Esophagus (tissue), 2 donors: ENCODE measurements at regions not wholly inside any gene's neighbourhood (a gene's known extent, or its start where the extent isn't known, plus 50 kb on each side); places are given as distances from the start of the nearest gene placed in this dataset.

Experiments used
- H3K27ac ChIP-seq, 2 donors: one replicate each; pipeline ENCODE4 v1.5.1; 2013; ENCODE audit warnings: low read depth in 2 of 2, mild to moderate bottlenecking in 2 of 2, inconsistent platforms in 1 of 2, low read length in 1 of 2, moderate library complexity in 1 of 2
- H3K27me3 ChIP-seq, 2 donors: one replicate each; pipeline ENCODE4 v1.6.1; 2013; ENCODE audit warnings: low read length in 2 of 2, control low read depth in 1 of 2, mild to moderate bottlenecking in 1 of 2; ENCODE audit not compliant: insufficient read depth in 2 of 2, control insufficient read depth in 1 of 2
- H3K36me3 ChIP-seq, 2 donors: one replicate each; pipeline ENCODE4 v1.6.1; 2013; ENCODE audit warnings: low read length in 1 of 2; ENCODE audit not compliant: control insufficient read depth in 2 of 2, insufficient read depth in 2 of 2
- H3K4me1 ChIP-seq, 2 donors: one replicate each; pipeline ENCODE4 v1.6.1; 2013; ENCODE audit warnings: low read length in 1 of 2; ENCODE audit not compliant: control insufficient read depth in 2 of 2, insufficient read depth in 2 of 2
- H3K4me3 ChIP-seq, 2 donors: one replicate each; pipeline ENCODE4 v1.5.1; 2013; ENCODE audit warnings: low read length in 2 of 2, mild to moderate bottlenecking in 2 of 2, low read depth in 1 of 2, moderate library complexity in 1 of 2
- H3K9me3 ChIP-seq, 2 donors: one replicate each; pipeline ENCODE4 v1.6.1; 2013; ENCODE audit warnings: mild to moderate bottlenecking in 2 of 2, low read depth in 1 of 2, low read length in 1 of 2, moderate library complexity in 1 of 2; ENCODE audit not compliant: control insufficient read depth in 2 of 2, insufficient read depth in 1 of 2
- WGBS, 2 donors: extraction: QIAGEN DNeasy Blood & Tissue Kit; methylation state at CpG; one replicate each; pipeline ENCODE4 v1.1.7; 2013; 5-methylcytosine and 5-hydroxymethylcytosine counted together
- donor health status: healthy with polysubstance abuse.
- donor health status: Bipolar disorder and iron deficiency.

DNA sequence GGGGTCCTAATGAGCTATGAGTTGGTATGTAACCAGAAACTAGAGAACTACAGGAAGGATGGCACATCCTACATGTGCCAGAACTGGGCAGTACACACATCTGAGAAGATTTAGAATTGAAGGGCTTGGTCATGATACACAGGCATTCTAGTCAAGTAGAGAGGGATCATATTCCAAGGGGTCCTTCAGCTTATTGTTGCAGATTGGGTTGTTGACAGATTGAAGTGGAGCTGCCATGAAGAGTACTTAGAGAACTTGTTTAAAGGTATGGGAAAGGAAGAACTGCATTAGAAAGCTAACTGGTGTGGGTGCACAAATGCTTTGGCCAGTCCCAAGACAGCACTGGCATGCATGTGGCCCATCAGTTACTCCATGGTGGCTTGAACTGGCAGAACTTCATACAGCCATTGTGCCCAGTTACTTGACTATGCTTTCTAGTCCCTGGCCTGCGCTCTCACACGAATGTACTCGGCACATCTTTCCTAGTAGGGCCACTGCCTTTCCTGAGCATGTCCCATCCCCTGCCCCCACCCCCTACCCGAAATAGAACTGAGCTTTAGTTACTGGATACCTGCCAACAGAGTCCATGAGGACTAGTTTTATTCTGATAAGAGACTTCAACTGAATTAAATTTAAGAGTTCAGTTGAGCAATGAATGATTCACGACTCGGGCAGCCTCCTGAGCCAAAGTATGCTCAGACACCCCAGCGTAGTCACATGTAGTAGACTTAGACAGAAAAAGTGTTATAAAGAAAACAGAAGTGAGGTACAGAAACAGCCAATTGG, 64.0 kb downstream of the CCNG2 start:
- H3K27me3 ChIP-seq: no peaks in the 10 kb centered on the region
- no peak overlapping the region for H3K4me3 ChIP-seq
- H3K4me1 ChIP-seq: no peaks in the 10 kb centered on the region
- no peaks in the 10 kb centered on the region for H3K36me3 ChIP-seq
- H3K27ac ChIP-seq: no peak overlapping the region
- H3K9me3 ChIP-seq: no peaks in the 10 kb centered on the region
- WGBS, 2 donors: 79% methylated on average over 7 of the region's 7 CpGs

DNA sequence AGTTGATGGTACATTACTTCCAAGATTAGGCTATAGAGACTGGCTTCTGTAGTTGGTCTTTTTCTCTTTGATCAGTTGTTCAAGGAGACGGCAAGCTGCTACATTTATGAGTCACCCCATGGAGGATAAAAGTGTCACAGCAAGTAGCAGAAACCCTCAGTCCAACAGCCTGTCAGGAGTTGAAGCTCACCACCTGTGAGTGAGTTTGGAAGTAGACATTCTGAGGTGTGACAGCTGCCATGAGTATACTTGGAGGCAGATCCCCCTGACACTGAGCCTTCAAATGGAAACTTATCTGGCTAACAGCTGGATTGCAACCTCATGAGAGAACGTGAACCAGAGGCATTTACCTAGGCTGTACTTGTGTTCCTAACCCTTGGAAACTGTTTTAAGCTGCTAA, 68.0 kb downstream of the CCNG2 start:
- H3K36me3 ChIP-seq: no peaks in the 10 kb centered on the region
- 46 to 49% methylated on average over 2 of the region's 2 CpGs for WGBS, 2 donors
- peaks cover 0 to 10% of the 10 kb centered on the region in 2 donors for H3K9me3 ChIP-seq

DNA sequence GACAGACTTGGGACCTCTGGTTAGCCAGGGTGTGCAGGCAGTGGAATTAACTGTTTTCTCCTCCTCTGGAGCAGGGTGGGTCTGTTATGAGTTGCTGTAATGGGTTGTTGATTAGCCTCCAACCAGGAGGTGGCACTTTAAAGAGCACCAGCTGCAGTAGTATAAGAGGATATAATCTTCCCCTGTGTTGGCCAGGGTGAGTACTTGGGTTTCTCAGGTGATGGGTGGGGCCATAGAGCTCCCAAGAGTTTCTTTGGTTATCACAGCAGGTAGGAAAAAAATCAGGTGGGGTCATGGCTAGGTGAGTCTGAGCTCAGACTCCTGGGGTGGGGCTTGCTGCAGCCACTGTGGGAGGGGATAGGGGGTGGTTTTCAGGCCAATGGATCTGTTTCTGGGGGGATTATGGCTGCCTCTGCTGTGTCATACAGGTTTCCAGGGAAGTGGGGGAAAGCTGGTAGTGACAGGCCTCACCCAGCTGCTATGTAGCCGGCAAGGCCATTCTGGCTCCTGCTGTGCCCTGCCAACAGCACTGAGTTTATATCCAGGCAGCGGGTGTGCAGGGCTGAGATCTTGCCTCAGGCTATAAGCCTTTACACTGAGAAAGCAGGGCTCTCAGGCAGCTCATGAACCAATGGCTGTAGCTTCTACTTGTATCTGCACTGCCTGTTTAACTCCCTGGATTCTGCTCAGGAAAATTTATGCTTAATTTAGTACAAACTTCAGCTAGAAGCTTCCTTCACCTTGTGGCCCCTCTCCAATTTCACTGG, 70.1 kb downstream of the CCNG2 start:
- H3K36me3 ChIP-seq: no peaks in the 10 kb centered on the region
- H3K9me3 ChIP-seq: peaks cover 0 to 10% of the 10 kb centered on the region in 2 donors
- no peak overlapping the region for H3K4me3 ChIP-seq
- peaks cover 0 to 4% of the 10 kb centered on the region in 2 donors for H3K4me1 ChIP-seq
- H3K27ac ChIP-seq: peak overlapping the region in 1 of 2 donors; percentile 4
- H3K27me3 ChIP-seq: no peaks in the 10 kb centered on the region
- WGBS, 2 donors: 45 to 63% methylated on average over 2 of the region's 2 CpGs

More for the DNA sequence above, 68.0 kb downstream of the CCNG2 start:
- peaks cover 0 to 4% of the 10 kb centered on the region in 2 donors for H3K4me1 ChIP-seq
- no peak overlapping the region for H3K4me3 ChIP-seq
- H3K27ac ChIP-seq: no peak overlapping the region
- H3K27me3 ChIP-seq: no peaks in the 10 kb centered on the region

DNA sequence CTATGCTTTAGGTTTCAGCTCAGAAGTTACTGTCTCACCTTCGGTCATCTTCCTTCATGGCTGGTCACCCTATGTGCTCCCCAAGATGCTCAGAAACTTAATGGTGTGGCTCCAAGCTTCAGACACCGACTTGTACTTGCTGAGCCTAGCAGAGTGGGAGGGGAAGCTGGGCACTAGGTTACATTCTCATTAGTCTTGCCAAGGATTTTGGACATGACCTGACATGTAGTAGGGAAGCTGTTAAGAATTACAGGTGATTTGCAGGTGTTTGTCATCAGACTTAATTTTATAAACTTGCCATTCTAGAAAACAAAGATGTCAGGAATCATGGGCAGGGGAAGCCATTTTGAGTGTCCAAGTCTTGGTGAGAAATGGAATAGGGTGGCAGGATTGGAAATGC, 72.4 kb downstream of the CCNG2 start:
- H3K9me3 ChIP-seq: peaks cover 0 to 10% of the 10 kb centered on the region in 2 donors
- peaks cover 0 to 4% of the 10 kb centered on the region in 2 donors for H3K4me1 ChIP-seq
- 62 to 74% methylated on average over 2 of the region's 2 CpGs for WGBS, 2 donors
- H3K27me3 ChIP-seq: no peaks in the 10 kb centered on the region
- no peaks in the 10 kb centered on the region for H3K36me3 ChIP-seq
- no peak overlapping the region for H3K4me3 ChIP-seq
- no peak overlapping the region for H3K27ac ChIP-seq

DNA sequence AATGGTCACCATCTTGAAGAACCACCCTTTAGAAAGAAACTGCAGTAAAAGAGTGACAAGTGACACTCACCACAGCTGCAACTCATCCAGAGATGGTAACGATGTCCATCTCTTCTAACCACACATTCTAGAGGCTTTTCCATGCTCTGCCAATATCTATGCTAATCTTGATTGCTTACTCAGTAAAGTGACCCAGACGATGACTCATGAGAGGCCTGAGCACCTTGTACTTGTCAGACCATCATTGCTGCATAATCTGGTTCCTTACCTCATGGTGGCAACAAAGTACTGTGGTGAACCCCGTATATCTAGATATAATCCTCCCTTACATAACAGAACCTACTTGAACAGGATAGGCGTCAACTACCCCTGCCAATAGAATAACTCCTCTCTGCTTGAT, 75.6 kb downstream of the CCNG2 start:
- 58 to 69% methylated on average over 4 of the region's 4 CpGs for WGBS, 2 donors
- peaks cover 0 to 4% of the 10 kb centered on the region in 2 donors for H3K4me1 ChIP-seq
- no peak overlapping the region for H3K27ac ChIP-seq
- no peaks in the 10 kb centered on the region for H3K27me3 ChIP-seq
- H3K4me3 ChIP-seq: no peak overlapping the region
- H3K9me3 ChIP-seq: peaks cover 0 to 3% of the 10 kb centered on the region in 2 donors
- no peaks in the 10 kb centered on the region for H3K36me3 ChIP-seq

DNA sequence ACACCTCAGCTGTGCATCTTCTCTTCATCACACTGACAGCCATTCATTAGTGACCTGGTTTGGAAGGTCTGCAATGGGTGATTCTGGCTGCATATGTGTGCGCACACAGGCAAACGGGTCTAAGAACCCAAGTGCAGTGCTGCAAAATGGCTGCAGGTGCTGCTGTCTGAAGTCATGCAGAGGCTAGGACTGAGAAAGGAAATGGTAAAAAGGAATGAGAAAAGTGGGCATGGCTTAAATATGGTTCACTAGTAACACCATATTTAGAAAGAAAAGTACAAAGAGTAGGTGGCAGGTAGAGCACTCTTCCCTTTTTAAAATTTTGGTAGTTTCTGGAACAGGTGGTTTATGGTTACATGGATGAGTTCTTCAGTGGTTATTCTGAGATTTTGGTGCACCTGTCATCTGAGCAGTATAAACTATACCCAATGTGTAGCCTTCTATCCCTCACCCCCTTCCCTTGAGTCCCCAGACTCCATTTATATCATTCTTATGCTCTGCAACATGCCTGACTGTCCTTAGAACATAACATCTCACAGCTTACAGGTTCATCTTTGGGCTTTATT, 78.4 kb downstream of the CCNG2 start:
- no peak overlapping the region for H3K27ac ChIP-seq
- no peaks in the 10 kb centered on the region for H3K9me3 ChIP-seq
- WGBS, 2 donors: 70 to 73% methylated on average over 2 of the region's 2 CpGs
- H3K36me3 ChIP-seq: no peaks in the 10 kb centered on the region
- H3K27me3 ChIP-seq: no peaks in the 10 kb centered on the region
- H3K4me3 ChIP-seq: no peak overlapping the region
- no peaks in the 10 kb centered on the region for H3K4me1 ChIP-seq

DNA sequence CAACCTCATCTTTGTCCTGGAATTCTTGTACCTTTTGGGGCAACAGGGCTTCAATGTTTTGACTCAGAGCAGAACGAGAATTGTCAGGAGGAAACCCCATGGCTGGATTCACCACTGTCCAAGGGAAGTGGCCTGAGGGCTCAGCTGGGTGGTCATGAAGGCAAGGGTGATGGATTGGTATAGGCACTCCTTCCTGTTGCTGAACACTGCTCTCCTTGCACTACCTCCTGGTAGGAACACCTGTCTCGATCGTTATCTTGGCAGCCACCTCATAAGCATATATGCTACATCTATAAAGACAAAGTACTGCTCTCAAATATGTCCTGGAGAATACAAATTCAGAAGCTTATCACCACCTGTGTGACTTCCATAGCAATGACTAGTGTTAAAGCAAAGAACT, 79.8 kb downstream of the CCNG2 start:
- 74 to 83% methylated on average over 3 of the region's 3 CpGs for WGBS, 2 donors
- Histone ChIP-seq H3K36me3 (no peaks in the 10 kb centered on the region), H3K4me3 (no peak overlapping the region), H3K27me3 (no peaks in the 10 kb centered on the region), H3K4me1 (no peaks in the 10 kb centered on the region), H3K27ac (no peak overlapping the region), H3K9me3 (no peaks in the 10 kb centered on the region)

DNA sequence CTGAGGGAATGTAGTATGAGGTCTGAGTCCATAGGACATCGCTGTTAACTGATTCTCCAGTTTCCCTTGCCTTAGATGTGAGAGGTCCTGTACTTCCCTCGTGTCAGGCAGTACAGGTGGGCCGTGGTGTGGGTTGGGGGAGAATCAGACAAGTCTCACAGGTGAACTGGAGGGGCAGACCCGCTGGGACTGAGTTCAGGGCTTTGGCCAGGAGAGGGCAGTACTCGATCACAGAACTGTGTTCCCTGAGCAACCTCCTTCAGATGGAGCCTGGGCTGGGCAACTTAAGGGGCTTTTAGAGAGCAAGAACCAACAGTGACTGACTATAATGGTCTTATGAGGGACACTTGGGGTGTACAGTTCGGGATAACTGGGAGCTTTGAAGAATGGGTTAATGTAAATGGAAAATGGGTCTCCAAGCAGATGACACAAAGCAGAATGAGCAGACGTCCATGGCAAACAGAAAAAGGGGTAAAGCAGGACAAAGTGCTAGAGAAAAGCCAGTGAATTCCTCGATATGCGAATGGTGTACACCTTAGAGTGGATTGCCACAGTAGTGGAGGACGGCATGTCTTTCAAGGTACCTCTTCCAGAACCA, 83.6 kb downstream of the CCNG2 start:
- no peaks in the 10 kb centered on the region for H3K27me3 ChIP-seq
- H3K36me3 ChIP-seq: no peaks in the 10 kb centered on the region
- no peaks in the 10 kb centered on the region for H3K9me3 ChIP-seq
- H3K27ac ChIP-seq: no peak overlapping the region
- WGBS, 2 donors: 26 to 34% methylated on average over 10 of the region's 10 CpGs
- no peak overlapping the region for H3K4me3 ChIP-seq
- no peaks in the 10 kb centered on the region for H3K4me1 ChIP-seq

DNA sequence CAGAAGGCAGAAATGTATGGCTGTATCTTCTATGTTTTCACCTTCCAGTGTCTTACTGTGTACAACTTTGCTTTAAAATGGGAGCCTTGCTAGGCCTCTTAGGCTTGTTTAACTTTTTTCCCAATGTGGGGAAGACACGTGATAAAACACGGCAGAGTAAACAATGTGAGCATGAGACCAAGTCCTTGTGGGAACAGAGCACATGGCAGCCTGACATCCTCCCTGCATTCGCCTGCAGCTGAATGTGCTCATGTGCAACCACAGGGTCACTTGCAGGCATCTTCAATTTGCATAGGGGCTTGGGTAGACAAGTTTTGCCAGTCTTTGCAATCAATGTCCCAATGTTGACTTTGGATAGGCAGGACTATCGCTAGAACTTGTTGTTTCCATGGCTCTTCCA, 91.8 kb downstream of the CCNG2 start:
- no peak overlapping the region for H3K27ac ChIP-seq

More for the DNA sequence above, 91.8 kb downstream of the CCNG2 start:
- 54 to 58% methylated on average over 4 of the region's 4 CpGs for WGBS, 2 donors
- no peaks in the 10 kb centered on the region for H3K4me1 ChIP-seq
- no peaks in the 10 kb centered on the region for H3K9me3 ChIP-seq
- no peak overlapping the region for H3K4me3 ChIP-seq
- H3K36me3 ChIP-seq: no peaks in the 10 kb centered on the region
- peaks cover 0 to 3% of the 10 kb centered on the region in 2 donors for H3K27me3 ChIP-seq
